Brain pericyte (primary cell): ENCODE measurements at regions not wholly inside any gene's neighbourhood (a gene's known extent, or its start where the extent isn't known, plus 50 kb on each side); places are given as distances from the start of the nearest gene placed in this dataset.

ENCODE experiments used
- DNase-seq: peaks from one replicate; pipeline ENCODE4 v3.0.0-alpha.2; 2012; ENCODE audit warnings: low read depth, low spot score

GRCh38 chr4:135325264-135325663 lies 1123.7 kb upstream of the PABPC4L start:
- DNase-seq: no peak

GRCh38 chr4:135319685-135320084 lies 1118.1 kb upstream of the PABPC4L start:
- DNase-seq: no peak

DNA sequence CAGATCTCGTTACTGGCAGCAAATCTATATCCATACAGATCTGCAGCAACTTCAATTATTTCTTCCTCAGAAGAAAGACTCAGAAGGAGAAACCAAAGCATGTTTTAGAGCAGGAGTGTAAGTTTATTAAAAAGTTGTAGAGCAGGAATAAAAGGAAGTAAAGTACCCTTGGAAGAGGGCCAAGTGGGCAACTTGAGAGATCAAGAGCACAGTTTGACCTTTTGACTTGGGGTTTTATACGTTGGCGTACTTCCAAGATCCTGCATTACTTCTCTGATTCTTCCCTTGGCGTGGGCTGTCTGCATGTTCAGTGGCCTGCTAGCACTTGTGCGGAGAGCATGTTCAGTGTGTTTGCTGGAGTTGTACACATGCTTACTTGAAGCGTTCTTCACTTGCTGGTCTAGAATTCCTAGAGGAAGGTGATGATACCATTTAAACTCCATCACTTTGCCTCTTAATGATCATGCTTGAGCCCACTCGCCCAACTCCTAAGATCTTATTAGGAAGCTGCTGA lies 1114.7 kb upstream of the PABPC4L start:
- no peak for DNase-seq

- no peak for DNase-seq
Measured at GRCh38 chr4:135290136-135290535, 1088.5 kb upstream of the PABPC4L start.

DNA sequence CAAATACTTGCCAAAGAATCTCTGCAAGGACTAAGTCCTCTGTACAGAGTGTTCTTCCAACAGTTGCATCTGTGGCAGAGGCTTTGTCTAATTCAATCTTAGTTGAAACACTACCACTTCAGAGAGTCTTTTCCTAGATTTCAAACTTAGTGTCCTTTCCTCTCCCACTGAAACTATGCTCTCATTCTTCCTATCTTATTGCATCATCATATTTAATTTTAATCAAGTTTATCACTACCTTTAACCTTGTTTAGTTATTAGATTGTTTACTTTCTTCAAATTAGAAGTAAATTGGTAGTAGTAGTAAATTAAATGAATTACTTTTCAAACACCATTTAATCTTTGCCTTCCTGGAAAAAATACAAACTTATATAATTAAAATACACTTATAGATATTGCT lies 1082.3 kb upstream of the PABPC4L start:
- DNase-seq: no peak

GRCh38 chr4:135282676-135283075 lies 1081.1 kb upstream of the PABPC4L start:
- no peak for DNase-seq

DNA sequence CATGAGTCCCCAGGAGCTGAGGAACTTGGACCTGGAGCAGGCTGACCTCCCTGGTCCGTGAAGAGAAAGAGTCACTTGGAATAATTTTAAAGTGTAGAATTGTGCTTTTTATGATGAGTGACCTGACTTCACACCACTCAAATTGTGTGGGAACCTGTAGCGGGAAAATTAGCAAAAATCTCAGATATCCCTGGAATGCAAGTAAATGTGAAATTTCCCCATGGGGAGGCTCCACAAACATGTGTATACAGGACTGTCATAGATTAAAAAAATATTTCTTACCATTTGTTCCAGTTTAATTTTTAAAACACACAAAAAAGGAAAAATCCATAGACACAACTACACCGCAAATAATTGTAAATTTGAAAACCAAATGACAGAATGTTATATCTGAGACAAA lies 1079.6 kb upstream of the PABPC4L start:
- no peak for DNase-seq

- no peak for DNase-seq
Measured at GRCh38 chr4:135277980-135278315, 1076.4 kb upstream of the PABPC4L start.

DNA sequence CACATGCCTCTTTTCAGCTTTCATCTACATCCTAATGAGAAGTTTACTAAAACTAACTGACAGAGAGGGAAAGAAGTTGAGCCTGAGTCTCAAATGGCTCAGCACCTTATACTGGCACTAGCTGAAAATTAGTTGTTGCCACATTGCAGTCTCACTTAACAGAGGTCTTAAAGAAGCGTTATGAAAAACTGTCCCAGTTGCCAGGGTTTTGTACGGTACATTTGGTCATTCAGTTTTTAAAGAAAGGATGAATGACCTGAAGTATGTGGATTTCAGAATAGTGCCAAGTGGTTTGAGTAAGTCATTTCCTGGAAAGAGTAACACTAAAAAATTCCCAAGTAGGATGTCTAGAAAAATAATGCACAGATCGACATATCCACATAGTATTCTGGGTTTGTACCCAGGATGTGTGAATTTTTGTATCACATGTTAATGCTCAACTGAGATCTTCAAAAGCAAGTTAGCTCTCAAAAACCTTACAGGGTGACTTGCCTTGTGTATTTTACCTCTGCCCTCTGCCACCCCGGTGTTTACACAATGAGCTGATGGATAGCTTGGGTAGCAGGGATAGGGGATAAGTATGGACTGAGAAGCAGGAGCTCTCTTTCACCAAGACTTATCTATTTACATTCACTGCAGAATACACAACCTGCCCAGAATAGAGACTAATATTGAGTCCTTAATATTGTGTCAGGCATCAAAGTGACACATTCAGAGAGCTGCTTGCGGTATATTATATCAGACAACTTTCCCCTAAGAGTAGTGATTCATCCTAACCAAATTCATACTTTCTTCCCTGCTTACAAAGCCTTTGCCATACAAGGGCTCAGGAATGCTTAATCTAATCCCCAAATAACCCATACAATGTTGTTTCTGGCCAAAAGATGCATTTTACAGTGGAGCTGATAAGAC lies 1075.7 kb upstream of the PABPC4L start:
- DNase-seq: no peak

DNA sequence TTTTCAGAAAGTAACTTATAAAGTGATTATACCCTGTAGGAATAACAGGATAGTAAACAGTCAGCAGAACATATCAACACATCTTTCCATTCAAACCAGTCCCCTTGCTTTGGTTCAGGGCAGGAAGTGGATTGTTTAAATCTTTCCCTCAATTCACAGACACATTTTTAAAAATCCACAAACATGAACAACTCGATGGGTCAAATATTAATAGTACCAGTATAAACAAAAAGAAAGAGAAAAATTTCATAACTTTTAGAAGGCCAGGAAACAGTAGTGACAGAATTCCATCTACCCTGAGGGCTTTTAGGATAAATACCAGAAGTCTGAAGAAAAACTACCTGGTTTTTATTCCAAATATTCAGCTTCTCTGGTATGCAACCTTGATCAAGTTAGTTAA lies 1072.8 kb upstream of the PABPC4L start:
- no peak for DNase-seq

DNA sequence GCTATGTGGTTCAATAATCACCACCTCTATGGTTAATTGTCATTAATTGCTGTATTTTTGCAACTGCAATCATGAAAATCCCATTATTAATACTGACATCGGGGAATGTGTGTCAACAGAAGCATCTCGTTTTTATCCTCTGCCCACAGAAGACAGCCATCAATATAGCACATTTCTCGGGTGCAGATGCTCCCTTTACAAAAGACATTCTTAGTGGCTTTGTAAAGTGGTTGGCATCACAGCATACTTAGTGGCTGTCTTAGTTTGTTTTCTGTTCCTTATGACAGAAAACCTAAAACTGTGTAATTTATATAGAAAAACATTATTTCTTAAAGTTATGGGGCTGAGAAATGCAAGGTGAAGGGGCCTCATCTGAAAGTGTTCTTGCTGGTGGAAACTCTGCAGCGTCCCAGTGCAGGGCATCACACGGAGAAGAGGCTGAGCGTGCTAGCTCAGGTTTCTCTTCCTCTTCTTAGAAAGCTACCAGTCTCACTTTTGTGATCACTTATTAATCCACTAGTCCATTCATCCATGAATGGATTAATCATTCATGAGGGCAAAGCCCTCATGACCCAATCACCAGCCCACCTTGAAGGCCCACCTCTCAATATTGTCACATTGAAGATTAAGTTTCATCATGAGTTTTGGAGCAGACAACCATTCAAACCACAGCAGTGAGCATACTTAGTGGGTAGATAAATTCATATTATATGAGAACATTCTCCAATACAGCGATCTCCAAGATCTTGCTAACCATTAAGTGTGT lies 1067.7 kb upstream of the PABPC4L start:
- no peak for DNase-seq

- DNase-seq: no peak
Measured at GRCh38 chr4:135268369-135268768, 1066.8 kb upstream of the PABPC4L start.

- DNase-seq: no peak
Measured at GRCh38 chr4:135267148-135267865, 1065.7 kb upstream of the PABPC4L start.

GRCh38 chr4:135256111-135256510 lies 1054.5 kb upstream of the PABPC4L start:
- DNase-seq: no peak

DNA sequence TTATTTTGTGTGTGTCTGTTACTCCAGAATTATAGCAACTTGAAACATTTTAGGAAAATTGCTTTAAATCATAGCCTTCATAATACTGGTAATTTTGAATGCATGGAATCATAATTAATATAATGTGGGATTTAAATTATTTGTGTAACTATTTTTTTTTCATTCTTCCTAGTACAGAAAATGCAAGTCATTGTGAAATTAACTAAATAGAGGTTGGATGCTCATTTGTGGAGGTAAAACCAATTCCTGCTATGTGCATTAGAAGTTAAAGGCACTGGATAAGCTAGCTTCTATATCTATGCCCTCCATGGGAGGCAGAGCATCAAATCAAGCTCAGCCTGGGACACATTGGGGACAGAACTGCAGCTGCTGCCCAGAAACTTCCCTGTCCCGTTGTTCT lies 1048.5 kb upstream of the PABPC4L start:
- DNase-seq: no peak

GRCh38 chr4:135249024-135249423 lies 1047.4 kb upstream of the PABPC4L start:
- no peak for DNase-seq

DNA sequence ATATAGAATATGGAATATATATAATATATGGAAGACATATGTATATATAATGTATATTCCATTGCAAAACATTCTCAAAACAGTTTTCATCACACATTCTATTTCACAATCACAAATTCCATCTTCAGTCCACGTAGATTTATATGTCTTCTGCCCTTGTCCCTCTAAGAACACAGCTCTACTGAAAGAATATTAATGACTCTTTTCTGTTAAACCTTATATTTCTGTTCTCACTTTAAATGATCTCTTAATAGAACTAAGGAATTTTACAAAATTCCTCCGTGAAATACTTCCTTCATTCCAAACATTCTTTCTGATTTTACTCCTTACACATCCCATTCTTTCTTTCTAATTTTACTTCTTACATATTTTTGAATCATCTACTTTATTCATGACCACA lies 1043.1 kb upstream of the PABPC4L start:
- DNase-seq: no peak

DNA sequence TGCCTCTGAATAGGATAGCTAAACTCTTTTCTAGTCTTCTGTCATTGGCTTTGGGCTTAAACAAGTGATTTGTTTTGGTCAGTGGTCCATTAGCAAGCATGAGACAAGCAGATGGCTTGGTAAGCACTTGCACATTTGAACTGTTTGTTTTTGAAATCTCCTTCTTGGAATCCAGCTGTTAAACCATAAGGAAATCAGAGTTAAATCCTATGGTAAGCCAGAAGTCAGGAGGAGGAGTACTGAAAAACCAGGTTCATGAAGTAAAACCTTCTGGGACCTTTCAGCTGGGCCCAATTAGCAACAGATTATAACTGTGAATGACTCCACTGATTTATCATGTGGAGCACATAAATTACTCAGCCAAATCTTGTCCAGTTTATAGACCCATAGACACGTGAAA lies 1042.5 kb upstream of the PABPC4L start:
- no peak for DNase-seq

- no peak for DNase-seq
Measured at GRCh38 chr4:135240796-135241195, 1039.2 kb upstream of the PABPC4L start.

- no peak for DNase-seq
Measured at GRCh38 chr4:135239964-135240363, 1038.4 kb upstream of the PABPC4L start.

DNA sequence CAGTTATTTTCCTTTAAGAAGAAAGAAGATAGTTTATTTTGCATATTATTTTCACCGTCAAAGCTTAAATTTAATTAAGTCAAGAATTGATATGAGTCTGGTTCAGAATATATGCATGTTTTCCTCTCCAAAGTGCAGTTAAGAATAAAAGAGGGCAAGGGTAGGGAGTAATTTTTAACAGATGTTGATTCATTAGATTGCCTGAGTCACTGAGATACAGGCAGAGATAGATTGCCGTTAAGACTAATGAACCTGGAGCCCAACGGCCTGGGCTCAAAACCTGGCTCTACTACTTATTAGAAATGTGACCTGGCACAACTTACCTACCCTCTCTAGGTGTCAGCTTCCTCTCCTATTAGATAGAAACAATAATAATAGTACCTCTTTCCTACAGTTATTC lies 1037.4 kb upstream of the PABPC4L start:
- DNase-seq: no peak

GRCh38 chr4:135236048-135236447 lies 1034.5 kb upstream of the PABPC4L start:
- DNase-seq: no peak
